GM19351 (cell line): ENCODE measurements at regions not wholly inside any gene's neighbourhood (a gene's known extent, or its start where the extent isn't known, plus 50 kb on each side); places are given as distances from the start of the nearest gene placed in this dataset.

Experiments used
- ATAC-seq: cut with Tn5 transposase; IDR thresholded peaks from one replicate; pipeline ENCODE4 v1.9.1; 2021; ENCODE audit warnings: mild to moderate bottlenecking, moderate library complexity; ENCODE audit not compliant: unreplicated experiment

DNA sequence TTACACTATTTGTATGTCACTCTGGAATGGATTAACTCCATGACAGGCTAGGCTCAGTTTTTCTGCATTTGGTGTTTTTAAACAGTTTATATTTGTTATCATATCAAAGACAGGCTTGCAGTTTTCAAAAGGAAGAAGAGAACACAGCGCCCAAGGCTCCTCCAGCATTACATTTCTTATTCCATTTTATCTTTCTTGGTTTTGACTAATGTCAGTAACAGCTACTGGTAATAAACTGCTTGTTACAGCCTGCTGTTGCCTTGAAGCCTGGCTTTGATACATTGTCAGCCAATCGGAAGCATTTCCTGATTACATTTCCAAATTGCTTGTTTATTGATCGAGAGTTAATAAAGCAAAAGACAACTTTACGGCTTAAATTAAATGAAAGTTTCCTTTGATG is 166.0 kb upstream of the MDFIC start:
- no peak for ATAC-seq

DNA sequence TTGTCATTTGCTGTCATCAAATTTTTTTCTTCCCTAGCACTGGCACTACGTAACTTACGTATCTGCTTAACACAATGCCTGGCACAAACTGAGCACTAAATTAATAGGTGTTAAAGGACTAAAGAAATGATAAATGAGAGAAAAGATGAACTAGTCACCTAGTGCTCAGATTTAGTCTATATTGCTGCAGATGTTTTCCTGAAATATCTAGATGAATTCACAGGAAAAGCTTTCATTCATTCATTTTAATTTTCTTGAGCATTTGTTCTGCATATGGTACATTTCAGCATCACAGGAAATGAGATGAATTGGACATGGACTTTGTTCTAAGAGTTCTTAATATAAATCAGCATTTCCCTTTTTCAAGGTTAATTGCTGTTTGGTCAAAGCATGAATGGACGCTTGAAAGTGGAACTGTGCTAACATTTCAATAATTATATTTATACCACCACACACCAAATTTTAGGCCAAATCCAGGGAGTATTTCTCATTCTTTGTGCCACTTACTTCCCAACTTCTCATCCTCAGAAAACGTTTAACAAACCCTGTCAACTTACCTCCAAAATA is 163.2 kb upstream of the MDFIC start:
- no peak for ATAC-seq

DNA sequence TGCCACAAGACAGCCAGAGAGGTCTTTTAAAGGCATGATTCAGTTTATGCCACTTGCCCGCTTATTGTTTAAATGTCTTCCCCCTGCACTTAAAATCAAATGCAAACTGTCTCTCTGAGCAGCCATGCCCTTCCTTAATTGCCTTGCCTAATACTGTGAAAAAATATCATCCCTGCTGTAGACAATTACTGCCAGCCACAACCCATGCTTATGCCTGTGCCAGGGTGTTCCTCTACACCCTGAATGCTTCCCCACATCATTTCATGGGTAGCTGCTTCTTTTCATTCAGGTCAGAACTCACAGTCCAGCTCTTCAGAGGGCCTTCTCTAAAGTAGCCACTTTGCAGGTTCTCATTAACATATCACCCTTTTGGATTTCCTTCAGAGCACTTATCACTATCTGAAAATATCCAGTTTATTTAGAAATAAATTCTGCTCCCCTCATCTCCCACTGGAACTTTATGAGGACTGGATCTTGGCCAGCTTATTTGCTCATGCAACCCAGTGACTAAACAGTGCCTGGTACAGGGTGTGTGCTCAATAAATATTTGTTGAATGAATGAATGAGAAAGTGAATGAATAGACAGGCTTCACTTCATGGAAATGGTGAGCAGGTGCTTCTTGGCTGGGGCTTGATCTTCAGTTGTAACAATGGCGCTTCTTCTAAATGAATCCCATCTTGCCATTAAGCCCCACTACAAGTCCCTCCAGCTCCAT is 162.4 kb upstream of the MDFIC start:
- no peak for ATAC-seq

- ATAC-seq = no peak
Observed at GRCh38 chr7:114760477-114760876, 161.4 kb upstream of the MDFIC start.

DNA sequence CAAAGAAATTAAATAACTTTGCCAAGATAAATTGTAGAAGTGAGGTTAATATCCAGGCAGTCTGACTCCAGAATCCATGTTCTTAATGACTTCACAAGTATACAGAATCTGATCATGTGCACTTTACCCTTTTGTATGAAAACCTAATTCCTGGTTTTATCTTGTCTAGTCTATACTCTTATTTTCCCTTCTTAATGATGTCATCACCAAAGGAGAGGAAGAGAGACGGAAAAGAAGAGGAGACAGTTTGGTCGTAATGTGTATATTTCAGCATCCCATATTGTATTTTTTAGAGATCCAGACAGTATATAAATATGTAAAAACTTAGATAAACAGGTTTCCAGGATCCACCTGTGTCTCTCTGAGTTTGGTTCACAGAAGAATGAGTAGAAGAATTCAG is 159.9 kb upstream of the MDFIC start:
- no peak for ATAC-seq

- no peak for ATAC-seq
Observed at GRCh38 chr7:114765331-114766040, 156.4 kb upstream of the MDFIC start.

DNA sequence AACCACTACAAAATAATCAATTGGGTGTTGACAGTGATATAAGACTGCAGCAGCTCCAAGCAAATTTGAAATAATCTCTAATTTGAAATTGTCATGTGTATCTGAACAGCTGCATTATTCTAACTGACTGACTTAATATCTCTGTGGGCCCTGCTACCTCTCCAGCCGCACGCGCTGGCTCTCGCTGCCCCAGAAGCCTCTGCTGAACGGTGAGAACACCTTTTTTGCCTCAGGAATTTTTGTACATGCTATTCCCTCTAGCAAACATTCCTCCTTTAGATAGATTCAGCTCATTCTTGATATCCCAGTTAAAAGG is 155.9 kb upstream of the MDFIC start:
- ATAC-seq = no peak

- no peak for ATAC-seq
Observed at GRCh38 chr7:114777288-114777687, 144.6 kb upstream of the MDFIC start.

DNA sequence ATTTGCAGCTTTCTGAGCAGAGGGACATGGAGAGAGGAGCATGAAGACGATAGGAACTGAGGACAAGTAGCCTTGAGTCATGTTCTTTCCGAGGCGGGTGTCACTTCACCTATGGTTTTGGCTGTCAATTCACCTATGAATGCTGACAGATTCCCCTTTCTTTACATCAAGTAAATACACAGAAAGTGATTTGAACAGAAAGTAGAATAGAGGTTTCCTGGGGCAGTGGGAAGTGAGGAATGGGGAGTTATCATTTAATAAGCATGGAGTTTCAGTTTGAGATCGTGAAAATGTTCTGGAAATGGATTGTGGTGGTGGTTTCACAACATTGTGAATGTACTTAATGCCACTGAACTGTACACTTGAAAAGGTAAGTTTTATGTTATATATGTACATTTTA is 138.4 kb upstream of the MDFIC start:
- no peak for ATAC-seq

DNA sequence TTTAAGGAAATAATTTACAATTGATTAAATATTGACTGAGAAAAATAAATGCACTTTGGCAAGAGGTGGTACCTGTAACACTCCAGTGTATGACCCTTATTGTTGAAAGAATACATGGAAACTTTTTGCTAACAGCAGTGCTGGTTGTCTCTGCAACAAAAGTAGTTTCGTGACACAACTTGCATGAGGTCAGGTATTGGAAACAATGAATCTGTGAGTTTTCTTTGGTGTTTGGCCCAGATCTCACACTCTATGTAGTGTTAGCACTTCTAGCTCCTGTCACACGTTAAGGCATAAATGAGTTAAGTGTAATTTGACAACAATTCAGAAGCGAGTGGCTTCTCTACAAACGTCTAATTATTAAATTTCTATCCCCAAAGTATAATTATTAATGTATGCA is 137.7 kb upstream of the MDFIC start:
- no peak for ATAC-seq

DNA sequence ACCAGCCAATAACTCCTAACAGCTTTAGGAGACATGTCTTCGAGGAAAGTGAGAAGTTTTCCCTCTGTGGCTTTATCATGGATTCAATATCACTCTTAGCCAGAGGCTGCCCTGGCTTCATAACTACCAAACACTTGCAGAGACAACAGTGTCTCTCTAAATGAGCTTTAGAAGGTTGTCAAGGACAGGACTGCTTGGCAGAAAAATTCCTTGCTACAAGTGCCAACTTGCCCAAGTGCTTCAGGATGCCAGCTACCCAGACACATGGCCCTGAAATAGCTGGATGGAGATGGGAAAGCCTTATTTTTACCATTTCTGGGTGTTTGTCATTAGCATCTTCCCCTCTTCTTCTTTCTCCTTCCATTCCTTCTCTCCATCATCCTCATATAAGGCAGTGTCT is 137.1 kb upstream of the MDFIC start:
- ATAC-seq = no peak

DNA sequence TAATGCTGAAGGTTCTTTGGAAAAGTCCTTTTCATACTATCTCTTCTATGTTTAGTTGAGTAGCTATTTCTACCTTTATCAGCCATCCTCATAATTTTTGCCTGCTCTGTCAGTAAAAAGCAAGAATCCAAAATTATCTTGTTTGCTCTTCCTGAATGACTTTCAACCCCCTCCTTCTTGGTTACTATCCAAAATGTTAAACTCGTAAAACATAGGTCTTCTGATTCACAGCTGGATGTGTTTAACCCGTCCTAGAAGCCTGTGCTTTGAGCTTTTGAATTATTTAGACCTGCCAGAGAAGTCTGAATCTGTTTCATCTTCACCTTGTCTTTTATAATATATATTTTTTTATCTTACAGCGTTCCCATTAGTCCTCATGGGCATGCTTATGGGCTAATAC is 136.4 kb upstream of the MDFIC start:
- no peak for ATAC-seq

GRCh38 chr7:114786455-114786854 is 135.4 kb upstream of the MDFIC start:
- no peak for ATAC-seq

DNA sequence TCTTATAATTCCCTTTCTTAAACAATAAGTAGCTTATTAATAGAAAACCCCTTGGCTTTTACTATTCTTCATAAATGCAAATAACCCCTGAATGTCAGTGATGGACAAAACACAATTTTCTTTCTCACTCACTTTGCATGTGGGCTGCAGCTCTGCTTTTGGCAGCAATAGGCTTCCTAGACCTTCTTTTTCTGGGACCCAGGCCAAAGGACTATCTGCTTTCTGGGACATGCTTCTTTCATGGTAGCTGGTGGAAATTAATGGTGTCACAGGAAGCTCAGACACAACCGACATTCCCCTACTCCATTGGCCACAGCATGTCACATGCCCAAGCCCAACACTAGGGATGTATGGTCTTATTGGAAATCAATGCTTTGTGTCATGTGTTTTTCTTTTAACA is 134.3 kb upstream of the MDFIC start:
- ATAC-seq = no peak

DNA sequence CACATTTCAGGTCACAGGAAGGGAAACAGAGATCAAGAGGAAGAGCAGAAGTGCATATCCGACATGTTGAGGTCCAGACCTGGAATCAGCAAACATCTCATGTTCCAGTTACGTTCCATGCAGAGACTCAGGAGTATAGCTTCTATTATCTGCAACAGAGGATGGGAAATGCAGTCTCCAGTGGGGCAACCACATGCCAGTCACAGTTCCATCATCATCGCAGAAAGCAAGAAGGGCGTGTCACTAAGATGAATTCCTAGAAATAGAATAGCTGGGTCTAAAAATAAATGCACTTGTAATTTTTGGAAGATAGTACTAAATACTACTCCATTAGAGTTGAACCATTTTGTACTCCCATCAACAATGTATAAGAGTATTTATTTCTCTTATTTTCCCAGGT is 133.2 kb upstream of the MDFIC start:
- ATAC-seq = no peak

- no peak for ATAC-seq
Observed at GRCh38 chr7:114789161-114789560, 132.7 kb upstream of the MDFIC start.

DNA sequence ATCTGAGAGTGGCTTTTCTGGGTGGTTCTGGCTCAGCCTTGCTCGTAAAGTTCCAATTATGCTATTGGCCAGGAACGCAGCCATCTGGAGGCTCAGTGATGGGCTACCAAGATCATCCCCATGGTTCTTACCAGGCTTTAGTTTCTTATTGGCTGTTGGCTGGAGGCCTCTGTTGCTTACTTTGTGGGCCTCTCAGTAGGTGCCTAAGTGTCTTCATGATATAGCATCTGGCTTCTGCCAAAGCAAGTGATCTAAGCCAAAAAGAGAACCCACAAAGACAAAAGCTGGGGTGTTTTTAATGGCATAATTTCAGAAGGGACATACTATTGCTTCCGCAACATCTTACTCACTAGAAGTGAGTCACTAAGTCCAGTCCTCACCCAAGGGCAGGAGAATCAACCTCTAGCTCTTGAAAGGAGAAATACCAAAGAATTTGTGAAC is 132.0 kb upstream of the MDFIC start:
- no peak for ATAC-seq

DNA sequence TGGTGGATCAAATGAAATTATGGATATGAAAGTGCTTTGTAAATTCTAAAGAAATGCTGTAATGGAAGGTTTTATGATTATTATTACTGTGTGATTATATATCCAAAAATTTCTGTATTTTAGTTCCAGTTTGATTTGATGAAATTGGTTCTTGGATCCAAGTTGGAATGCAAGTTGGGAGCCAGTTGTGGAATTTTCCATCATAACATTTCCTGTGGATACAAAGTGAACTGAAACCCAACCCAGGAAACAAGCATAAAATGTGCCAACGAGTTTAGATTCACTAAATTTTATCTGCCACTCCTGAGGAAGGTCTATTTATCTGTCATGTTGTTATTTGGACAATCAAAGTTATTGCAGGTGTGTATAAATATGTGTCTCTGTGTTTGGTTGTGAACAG is 131.4 kb upstream of the MDFIC start:
- ATAC-seq = no peak

DNA sequence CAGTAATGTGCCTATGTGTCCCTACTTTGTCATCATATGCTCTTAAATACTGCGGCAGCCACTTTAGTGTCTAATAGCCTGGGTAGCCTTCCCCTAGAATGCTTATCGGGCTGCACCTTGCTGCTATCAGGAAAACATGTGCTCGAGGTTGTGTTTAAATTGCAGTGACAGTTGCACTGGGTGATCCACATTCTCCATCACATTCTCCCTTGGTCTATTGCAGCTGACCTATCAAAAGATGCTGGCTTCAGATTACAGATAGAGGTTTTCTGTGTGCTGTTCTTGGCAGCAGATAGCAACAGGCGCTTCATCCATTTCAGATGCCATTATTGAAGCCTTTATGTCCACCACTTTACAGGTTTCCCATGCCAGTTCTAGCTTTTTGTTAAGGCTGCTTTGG is 130.1 kb upstream of the MDFIC start:
- no peak for ATAC-seq

DNA sequence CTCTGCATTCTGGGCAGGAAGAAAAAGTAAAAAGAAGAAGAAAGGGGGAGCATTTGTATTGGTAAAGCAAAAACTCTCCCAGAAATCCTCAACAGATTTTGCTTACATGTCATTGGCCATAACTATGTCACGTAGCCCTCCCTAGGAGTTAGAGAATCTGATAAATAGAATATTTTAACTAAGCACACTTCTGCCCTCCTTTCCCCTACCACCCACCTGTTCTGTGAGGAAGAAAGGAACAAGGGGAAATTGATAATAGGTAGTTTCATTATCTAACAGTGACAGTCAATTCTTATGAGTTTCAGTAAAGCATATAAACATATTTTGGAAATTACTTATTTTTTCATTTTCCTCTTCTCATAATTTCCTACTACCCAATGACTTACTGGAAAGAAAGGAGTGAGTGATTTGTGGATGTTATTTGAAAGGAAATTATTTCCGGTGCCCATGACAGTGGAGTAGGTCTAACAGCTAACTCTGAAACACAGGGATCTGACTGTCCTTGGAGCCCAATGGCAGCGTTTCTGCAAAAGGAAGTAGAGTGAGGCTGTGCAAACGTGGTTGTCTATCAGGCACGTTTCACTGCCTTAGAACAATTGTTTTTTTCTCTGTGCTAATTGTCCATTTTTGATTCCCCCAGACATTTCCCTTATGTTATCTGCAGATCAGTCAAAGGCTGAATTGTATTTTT is 128.6 kb upstream of the MDFIC start:
- ATAC-seq = no peak

DNA sequence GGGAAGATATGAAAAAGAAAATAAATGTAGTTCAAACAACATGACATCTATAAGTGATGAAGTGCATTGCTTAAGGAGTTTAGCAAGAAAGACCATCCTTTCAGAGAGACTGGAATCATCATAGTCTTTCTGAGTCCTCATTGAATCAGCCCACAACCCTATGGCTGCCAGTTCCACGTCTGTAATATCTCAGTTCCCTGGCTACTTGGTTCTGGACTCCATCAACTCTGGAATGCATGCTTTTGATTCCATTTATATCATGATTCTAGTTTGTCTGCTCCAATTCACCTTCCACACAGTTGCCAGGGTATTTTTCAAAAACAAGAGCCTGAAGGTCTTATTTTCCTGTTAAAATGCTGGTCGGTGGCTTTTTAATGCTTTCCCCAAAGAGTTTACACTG is 126.4 kb upstream of the MDFIC start:
- ATAC-seq = no peak

- ATAC-seq = no peak
Observed at GRCh38 chr7:114799628-114800028, 122.3 kb upstream of the MDFIC start.
